Activated naive CD4-positive, alpha-beta T cell treated with anti-CD3 and anti-CD28 coated beads, Interleukin-2, amount 10 ng/mL, durations not matched to agents 7 days and 5 days (primary cell): ENCODE measurements at regions not wholly inside any gene's neighbourhood (a gene's known extent, or its start where the extent isn't known, plus 50 kb on each side); places are given as distances from the start of the nearest gene placed in this dataset.

Experiments used
- CTCF ChIA-PET: fragments of 350-600 bp; sonication (Branson Sonifier 250); formaldehyde crosslinking; loops from one replicate; lab custom pipeline; 2021; ENCODE audit warnings: antibody characterized with exemption; lab: Charles Lee
- DNase-seq: peaks from one replicate; pipeline ENCODE4 v3.0.0-alpha.2; 2020
- H3K27ac Mint-ChIP-seq: one replicate; pipeline ENCODE4 v1.8.0; 2021; ENCODE audit warnings: mild to moderate bottlenecking, moderate library complexity, mixed read lengths
- H3K27me3 Mint-ChIP-seq: one replicate; pipeline ENCODE4 v1.8.0; 2021; ENCODE audit warnings: mild to moderate bottlenecking, mixed read lengths
- H3K36me3 Mint-ChIP-seq: one replicate; pipeline ENCODE4 v1.8.0; 2021; ENCODE audit warnings: mixed read lengths
- H3K4me1 Mint-ChIP-seq: one replicate; pipeline ENCODE4 v1.8.0; 2021; ENCODE audit warnings: mixed read lengths
- H3K4me3 Mint-ChIP-seq: one replicate; pipeline ENCODE4 v1.8.0; 2021; ENCODE audit warnings: mild to moderate bottlenecking, moderate library complexity, mixed read lengths
- H3K9me3 Mint-ChIP-seq: one replicate; pipeline ENCODE4 v1.8.0; 2021; ENCODE audit warnings: mixed read lengths

GRCh38 chr17:70353408-70354092, 184.2 kb downstream of the KCNJ2 start:
- H3K4me3 Mint-ChIP-seq = no peak overlapping the region
- H3K36me3 Mint-ChIP-seq = no peaks in the 10 kb centered on the region
- DNase-seq = no peak
- CTCF ChIA-PET = no interaction called here
- H3K27ac Mint-ChIP-seq = no peak overlapping the region
- H3K9me3 Mint-ChIP-seq = no peaks in the 10 kb centered on the region
- H3K27me3 Mint-ChIP-seq = no peaks in the 10 kb centered on the region
- H3K4me1 Mint-ChIP-seq = no peaks in the 10 kb centered on the region

GRCh38 chr17:70355185-70355584, 185.9 kb downstream of the KCNJ2 start:
- Mint-ChIP-seq H3K27me3 (no peaks in the 10 kb centered on the region), H3K4me1 (no peaks in the 10 kb centered on the region), H3K9me3 (no peaks in the 10 kb centered on the region), H3K36me3 (no peaks in the 10 kb centered on the region), H3K27ac (no peak overlapping the region), H3K4me3 (no peak overlapping the region)
- no peak for DNase-seq
- CTCF ChIA-PET = no interaction called here

GRCh38 chr17:70357190-70357589, 187.9 kb downstream of the KCNJ2 start:
- no peak for DNase-seq
- Mint-ChIP-seq H3K36me3 (no peaks in the 10 kb centered on the region), H3K4me3 (no peak overlapping the region), H3K9me3 (peaks cover 3% of the 10 kb centered on the region), H3K27me3 (no peaks in the 10 kb centered on the region), H3K4me1 (no peaks in the 10 kb centered on the region), H3K27ac (no peak overlapping the region)
- CTCF ChIA-PET = no interaction called here

GRCh38 chr17:70365091-70365583, 195.8 kb downstream of the KCNJ2 start:
- Mint-ChIP-seq H3K4me3 (no peak overlapping the region), H3K36me3 (no peaks in the 10 kb centered on the region), H3K9me3 (peaks cover 3% of the 10 kb centered on the region), H3K4me1 (no peaks in the 10 kb centered on the region), H3K27ac (no peak overlapping the region), H3K27me3 (no peaks in the 10 kb centered on the region)
- CTCF ChIA-PET = no interaction called here
- DNase-seq = no peak

GRCh38 chr17:70366386-70366785, 197.1 kb downstream of the KCNJ2 start:
- Mint-ChIP-seq H3K9me3 (no peaks in the 10 kb centered on the region), H3K36me3 (no peaks in the 10 kb centered on the region), H3K27ac (no peak overlapping the region), H3K4me1 (no peaks in the 10 kb centered on the region), H3K27me3 (no peaks in the 10 kb centered on the region), H3K4me3 (no peak overlapping the region)
- CTCF ChIA-PET = no interaction called here
- DNase-seq = no peak

- Mint-ChIP-seq H3K4me1 (no peaks in the 10 kb centered on the region), H3K27ac (no peak overlapping the region), H3K4me3 (no peak overlapping the region), H3K36me3 (no peaks in the 10 kb centered on the region), H3K27me3 (no peaks in the 10 kb centered on the region), H3K9me3 (no peaks in the 10 kb centered on the region)
- CTCF ChIA-PET = no interaction called here
- DNase-seq = no peak
Measured at GRCh38 chr17:70368011-70368410, 198.7 kb downstream of the KCNJ2 start.

GRCh38 chr17:70369391-70369790, 200.1 kb downstream of the KCNJ2 start:
- H3K27me3 Mint-ChIP-seq = no peaks in the 10 kb centered on the region
- DNase-seq = no peak
- CTCF ChIA-PET = no interaction called here
- no peaks in the 10 kb centered on the region for H3K9me3 Mint-ChIP-seq
- no peaks in the 10 kb centered on the region for H3K36me3 Mint-ChIP-seq
- H3K4me1 Mint-ChIP-seq = no peaks in the 10 kb centered on the region
- H3K27ac Mint-ChIP-seq = no peak overlapping the region
- H3K4me3 Mint-ChIP-seq = no peak overlapping the region

GRCh38 chr17:70370816-70371215, 201.5 kb downstream of the KCNJ2 start:
- no peak overlapping the region for H3K27ac Mint-ChIP-seq
- H3K4me3 Mint-ChIP-seq = no peak overlapping the region
- no peaks in the 10 kb centered on the region for H3K36me3 Mint-ChIP-seq
- no peaks in the 10 kb centered on the region for H3K27me3 Mint-ChIP-seq
- no peaks in the 10 kb centered on the region for H3K9me3 Mint-ChIP-seq
- H3K4me1 Mint-ChIP-seq = no peaks in the 10 kb centered on the region
- CTCF ChIA-PET = no interaction called here
- no peak for DNase-seq

GRCh38 chr17:70373369-70373768, 204.0 kb downstream of the KCNJ2 start:
- no peak overlapping the region for H3K4me3 Mint-ChIP-seq
- no peak for DNase-seq
- no peaks in the 10 kb centered on the region for H3K4me1 Mint-ChIP-seq
- no peaks in the 10 kb centered on the region for H3K36me3 Mint-ChIP-seq
- no peaks in the 10 kb centered on the region for H3K27me3 Mint-ChIP-seq
- H3K9me3 Mint-ChIP-seq = no peaks in the 10 kb centered on the region
- CTCF ChIA-PET = no interaction called here
- H3K27ac Mint-ChIP-seq = no peak overlapping the region

- no peaks in the 10 kb centered on the region for H3K4me1 Mint-ChIP-seq
- DNase-seq = no peak
- no peaks in the 10 kb centered on the region for H3K9me3 Mint-ChIP-seq
- CTCF ChIA-PET = no interaction called here
- H3K4me3 Mint-ChIP-seq = no peak overlapping the region
- H3K27me3 Mint-ChIP-seq = no peaks in the 10 kb centered on the region
- H3K27ac Mint-ChIP-seq = no peak overlapping the region
- no peaks in the 10 kb centered on the region for H3K36me3 Mint-ChIP-seq
Measured at GRCh38 chr17:70374496-70374895, 205.2 kb downstream of the KCNJ2 start.

GRCh38 chr17:70375406-70375805, 206.1 kb downstream of the KCNJ2 start:
- Mint-ChIP-seq H3K4me1 (no peaks in the 10 kb centered on the region), H3K9me3 (no peaks in the 10 kb centered on the region), H3K27ac (no peak overlapping the region), H3K4me3 (no peak overlapping the region), H3K36me3 (no peaks in the 10 kb centered on the region), H3K27me3 (no peaks in the 10 kb centered on the region)
- no peak for DNase-seq
- CTCF ChIA-PET = no interaction called here

- Mint-ChIP-seq H3K9me3 (no peaks in the 10 kb centered on the region), H3K4me3 (no peak overlapping the region), H3K27me3 (no peaks in the 10 kb centered on the region), H3K4me1 (no peaks in the 10 kb centered on the region), H3K27ac (no peak overlapping the region), H3K36me3 (no peaks in the 10 kb centered on the region)
- DNase-seq = no peak
- CTCF ChIA-PET = no interaction called here
Measured at GRCh38 chr17:70375813-70376770, 206.8 kb downstream of the KCNJ2 start.

GRCh38 chr17:70377654-70378053, 208.3 kb downstream of the KCNJ2 start:
- CTCF ChIA-PET = no interaction called here
- Mint-ChIP-seq H3K4me3 (no peak overlapping the region), H3K36me3 (no peaks in the 10 kb centered on the region), H3K4me1 (no peaks in the 10 kb centered on the region), H3K27me3 (no peaks in the 10 kb centered on the region), H3K27ac (no peak overlapping the region), H3K9me3 (no peaks in the 10 kb centered on the region)
- DNase-seq = no peak

GRCh38 chr17:70378076-70378475, 208.7 kb downstream of the KCNJ2 start:
- Mint-ChIP-seq H3K27me3 (no peaks in the 10 kb centered on the region), H3K36me3 (no peaks in the 10 kb centered on the region), H3K27ac (no peak overlapping the region), H3K9me3 (no peaks in the 10 kb centered on the region), H3K4me3 (no peak overlapping the region), H3K4me1 (no peaks in the 10 kb centered on the region)
- CTCF ChIA-PET = no interaction called here
- DNase-seq = no peak

GRCh38 chr17:70379945-70380344, 210.6 kb downstream of the KCNJ2 start:
- no peak overlapping the region for H3K27ac Mint-ChIP-seq
- no peaks in the 10 kb centered on the region for H3K27me3 Mint-ChIP-seq
- H3K36me3 Mint-ChIP-seq = no peaks in the 10 kb centered on the region
- H3K9me3 Mint-ChIP-seq = no peaks in the 10 kb centered on the region
- DNase-seq = no peak
- CTCF ChIA-PET = no interaction called here
- no peak overlapping the region for H3K4me3 Mint-ChIP-seq
- no peaks in the 10 kb centered on the region for H3K4me1 Mint-ChIP-seq
